Lung microvascular endothelial cell (primary cell): ENCODE measurements at regions not wholly inside any gene's neighbourhood (a gene's known extent, or its start where the extent isn't known, plus 50 kb on each side); places are given as distances from the start of the nearest gene placed in this dataset.

Experiments used
- DNase-seq, 2 donors: peaks; one replicate each; pipeline versions ENCODE4 v3.0.0 to v3.0.0-alpha.2; 2010; ENCODE audit warnings: low read depth in 2 of 2

GRCh38 chr22:23411739-23412138, 168.4 kb downstream of the IGLL1 start:
- no peak for DNase-seq

- DNase-seq = no peak
Measured at GRCh38 chr22:23410411-23410810, 169.7 kb downstream of the IGLL1 start.

GRCh38 chr22:23409976-23410375, 170.1 kb downstream of the IGLL1 start:
- DNase-seq = no peak

GRCh38 chr22:23408321-23408720, 171.8 kb downstream of the IGLL1 start:
- no peak for DNase-seq

GRCh38 chr22:23405366-23405851, 174.7 kb downstream of the IGLL1 start:
- DNase-seq = no peak

- DNase-seq = peak; percentile 55 to 78
Measured at GRCh38 chr22:23404689-23405365, 175.3 kb downstream of the IGLL1 start.

GRCh38 chr22:23403720-23404688, 176.1 kb downstream of the IGLL1 start:
- no peak for DNase-seq

GRCh38 chr22:23403152-23403719, 176.9 kb downstream of the IGLL1 start:
- DNase-seq = no peak

GRCh38 chr22:23402275-23403151, 177.6 kb downstream of the IGLL1 start:
- peak; percentile 48 to 87 for DNase-seq

- no peak for DNase-seq
Measured at GRCh38 chr22:23401910-23402274, 178.2 kb downstream of the IGLL1 start.

GRCh38 chr22:23401111-23401909, 178.8 kb downstream of the IGLL1 start:
- no peak for DNase-seq

- no peak for DNase-seq
Measured at GRCh38 chr22:23400286-23400981, 179.7 kb downstream of the IGLL1 start.

- DNase-seq = no peak
Measured at GRCh38 chr22:23399367-23400285, 180.5 kb downstream of the IGLL1 start.

- DNase-seq = no peak
Measured at GRCh38 chr22:23398701-23399366, 181.3 kb downstream of the IGLL1 start.

GRCh38 chr22:23397613-23398567, 182.2 kb downstream of the IGLL1 start:
- no peak for DNase-seq

- no peak for DNase-seq
Measured at GRCh38 chr22:23397008-23397612, 183.0 kb downstream of the IGLL1 start.
